ENCODE measurements at regions not wholly inside any gene's neighbourhood (a gene's known extent, or its start where the extent isn't known, plus 50 kb on each side); places are given as distances from the start of the nearest gene placed in this dataset.

- TF ChIP-seq CTCF (IDR thresholded peaks at IDR 0.05), result no peak
- TF ChIP-seq POLR2A (IDR thresholded peaks at IDR 0.05), result no peak
Measured at GRCh38 chr2:88854528-88854927, 163.1 kb downstream of the RPIA start.
